Type B pancreatic cell (in vitro differentiated cells): ENCODE measurements at regions not wholly inside any gene's neighbourhood (a gene's known extent, or its start where the extent isn't known, plus 50 kb on each side); places are given as distances from the start of the nearest gene placed in this dataset.
"Not testable (repeated sequence)": the region's sequence is repeated elsewhere in the genome, so short reads cannot be mapped to it uniquely, and the experiment has no call there.

Source experiments
- DNase-seq: peaks from one replicate; pipeline ENCODE4 v3.0.0; 2021; ENCODE audit warnings: mixed read lengths; ENCODE audit not compliant: unreplicated experiment; ENCODE audit errors: extremely low spot score
- H3K27ac Mint-ChIP-seq: 2 replicates; pipeline ENCODE4 v1.8.0; 2021; ENCODE audit warnings: mild to moderate bottlenecking, mixed read lengths
- H3K27me3 Mint-ChIP-seq: 2 replicates; pipeline ENCODE4 v1.8.0; 2021; ENCODE audit warnings: mixed read lengths
- H3K36me3 Mint-ChIP-seq: 2 replicates; pipeline ENCODE4 v1.8.0; 2021; ENCODE audit warnings: mixed read lengths
- H3K4me1 Mint-ChIP-seq: one replicate; pipeline ENCODE4 v1.8.0; 2021; ENCODE audit warnings: mixed read lengths; ENCODE audit not compliant: unreplicated experiment
- H3K4me3 Mint-ChIP-seq: 2 replicates; pipeline ENCODE4 v1.8.0; 2021; ENCODE audit warnings: mild to moderate bottlenecking, mixed read lengths
- H3K9me3 Mint-ChIP-seq: 2 replicates; pipeline ENCODE4 v1.8.0; 2021; ENCODE audit warnings: mixed read lengths
- TF ChIP-seq, protein P1 (sequence below): fragments of 200-600 bp; sonication (generic); conservative IDR thresholded peaks from 2 replicates; pipeline ENCODE4 v1.5.0; 2021; ENCODE audit warnings: antibody characterized with exemption, mild to moderate bottlenecking

DNA sequence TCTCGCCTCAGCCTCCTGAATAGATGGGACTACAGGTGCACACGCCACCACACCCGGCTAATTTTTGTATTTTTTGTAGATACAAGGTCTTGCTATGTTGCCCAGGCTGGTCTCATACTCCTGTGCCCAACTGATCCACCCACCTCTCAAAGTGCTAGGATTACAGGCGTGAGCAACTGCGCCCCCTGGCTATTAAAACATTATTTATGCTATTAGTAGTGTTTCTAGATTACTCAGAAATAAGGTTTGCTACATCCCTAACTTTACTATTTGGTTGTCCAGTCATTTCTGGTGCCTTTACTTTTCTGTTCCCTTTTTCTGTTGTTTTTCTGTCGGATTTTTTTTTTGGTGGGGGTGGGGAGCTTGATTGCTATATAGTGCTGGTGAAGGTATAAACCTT is 393.6 kb upstream of the TPM1 start:
- H3K27ac Mint-ChIP-seq = no peak overlapping the region

DNA sequence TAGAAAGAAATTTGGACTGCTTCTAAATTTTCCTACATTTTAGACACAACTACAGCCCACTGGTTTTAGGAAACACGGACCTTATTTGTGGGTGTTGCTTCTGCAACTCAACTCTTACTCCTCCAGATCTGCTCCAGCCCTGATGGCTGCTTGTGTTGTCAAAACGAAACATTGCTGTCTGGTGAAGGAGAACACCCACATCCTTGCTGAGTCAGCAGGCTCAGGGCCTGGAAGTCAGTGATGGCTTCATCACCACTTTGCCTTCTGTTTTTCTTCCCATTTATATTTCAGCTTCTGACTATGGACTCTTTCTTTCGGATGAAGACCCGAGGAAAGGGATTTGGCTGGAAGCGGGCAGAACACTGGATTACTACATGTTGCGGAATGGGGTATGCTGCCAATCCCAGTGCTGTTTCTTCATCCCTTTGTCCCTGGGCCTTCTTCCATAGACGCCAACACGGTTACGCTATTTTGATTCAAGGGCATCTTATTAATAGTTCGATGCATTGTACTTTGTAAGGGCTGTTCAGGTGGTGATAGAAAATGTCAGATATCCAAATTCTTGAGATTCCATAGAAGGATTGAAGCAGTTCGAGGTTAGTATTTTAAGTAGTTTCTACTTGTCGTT is 392.6 kb upstream of the TPM1 start:
- no peak for DNase-seq
- TF ChIP-seq, protein P1, sequence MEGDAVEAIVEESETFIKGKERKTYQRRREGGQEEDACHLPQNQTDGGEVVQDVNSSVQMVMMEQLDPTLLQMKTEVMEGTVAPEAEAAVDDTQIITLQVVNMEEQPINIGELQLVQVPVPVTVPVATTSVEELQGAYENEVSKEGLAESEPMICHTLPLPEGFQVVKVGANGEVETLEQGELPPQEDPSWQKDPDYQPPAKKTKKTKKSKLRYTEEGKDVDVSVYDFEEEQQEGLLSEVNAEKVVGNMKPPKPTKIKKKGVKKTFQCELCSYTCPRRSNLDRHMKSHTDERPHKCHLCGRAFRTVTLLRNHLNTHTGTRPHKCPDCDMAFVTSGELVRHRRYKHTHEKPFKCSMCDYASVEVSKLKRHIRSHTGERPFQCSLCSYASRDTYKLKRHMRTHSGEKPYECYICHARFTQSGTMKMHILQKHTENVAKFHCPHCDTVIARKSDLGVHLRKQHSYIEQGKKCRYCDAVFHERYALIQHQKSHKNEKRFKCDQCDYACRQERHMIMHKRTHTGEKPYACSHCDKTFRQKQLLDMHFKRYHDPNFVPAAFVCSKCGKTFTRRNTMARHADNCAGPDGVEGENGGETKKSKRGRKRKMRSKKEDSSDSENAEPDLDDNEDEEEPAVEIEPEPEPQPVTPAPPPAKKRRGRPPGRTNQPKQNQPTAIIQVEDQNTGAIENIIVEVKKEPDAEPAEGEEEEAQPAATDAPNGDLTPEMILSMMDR = no peak
- H3K27me3 Mint-ChIP-seq = no peaks in the 10 kb centered on the region
- H3K9me3 Mint-ChIP-seq = peaks cover 5% of the 10 kb centered on the region
- no peak overlapping the region for H3K27ac Mint-ChIP-seq
- H3K36me3 Mint-ChIP-seq = peaks cover 32% of the 10 kb centered on the region
- peaks cover 11% of the 10 kb centered on the region for H3K4me1 Mint-ChIP-seq
- H3K4me3 Mint-ChIP-seq = no peak overlapping the region

More for the DNA sequence above, 393.6 kb upstream of the TPM1 start:
- TF ChIP-seq, protein P1 = peak; percentile 42
- Mint-ChIP-seq H3K27me3 (no peaks in the 10 kb centered on the region), H3K9me3 (peaks cover 5% of the 10 kb centered on the region), H3K36me3 (peaks cover 25% of the 10 kb centered on the region), H3K4me1 (peaks cover 20% of the 10 kb centered on the region), H3K4me3 (no peak overlapping the region)
- no peak for DNase-seq

DNA sequence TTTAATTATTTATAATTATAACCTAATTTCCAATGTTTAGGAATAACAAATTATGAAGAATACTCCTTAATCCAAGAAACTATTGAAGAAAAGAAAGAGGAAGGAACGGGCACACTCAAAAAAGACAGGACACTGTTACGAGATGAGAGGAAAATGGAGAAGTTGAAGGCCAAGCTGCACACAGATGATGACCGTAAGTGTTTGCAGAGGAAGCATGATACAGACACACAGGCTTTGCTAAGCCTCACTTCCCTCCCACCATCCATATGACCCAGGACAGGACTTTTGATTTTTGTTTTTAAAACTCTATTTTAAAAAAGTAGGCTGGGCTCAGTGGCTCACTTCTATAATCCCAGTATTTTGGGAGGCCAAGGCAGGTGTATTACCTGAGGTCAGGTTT is 389.4 kb upstream of the TPM1 start:
- Mint-ChIP-seq H3K9me3 (no peaks in the 10 kb centered on the region), H3K4me3 (no peak overlapping the region), H3K4me1 (peaks cover 4% of the 10 kb centered on the region), H3K27me3 (no peaks in the 10 kb centered on the region), H3K27ac (no peak overlapping the region), H3K36me3 (peaks cover 43% of the 10 kb centered on the region)
- TF ChIP-seq, protein P1 = no peak
- no peak for DNase-seq

DNA sequence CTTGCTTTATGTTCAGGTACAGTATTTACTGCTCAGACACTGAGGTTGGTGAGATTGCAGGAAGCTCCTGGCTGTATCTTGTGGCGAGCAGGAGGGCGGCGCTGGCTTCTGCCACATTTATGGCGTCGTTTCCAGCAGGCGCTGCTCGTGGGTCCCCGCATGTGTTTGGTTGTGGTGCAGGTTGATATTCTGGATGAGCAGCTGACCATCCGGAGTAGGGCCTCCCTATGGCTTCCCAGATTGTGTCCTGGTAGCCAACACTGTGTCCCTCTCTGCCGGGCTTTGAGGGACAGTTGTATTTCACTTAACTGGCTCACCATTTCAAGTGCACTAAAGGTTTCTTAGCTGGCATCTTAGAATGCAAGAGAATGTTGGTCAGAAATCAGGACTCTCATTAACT is 386.5 kb upstream of the TPM1 start:
- Mint-ChIP-seq H3K9me3 (no peaks in the 10 kb centered on the region), H3K27ac (no peak overlapping the region), H3K27me3 (no peaks in the 10 kb centered on the region), H3K4me3 (no peak overlapping the region), H3K4me1 (no peaks in the 10 kb centered on the region), H3K36me3 (peaks cover 42% of the 10 kb centered on the region)
- TF ChIP-seq, protein P1 = no peak
- DNase-seq = no peak

DNA sequence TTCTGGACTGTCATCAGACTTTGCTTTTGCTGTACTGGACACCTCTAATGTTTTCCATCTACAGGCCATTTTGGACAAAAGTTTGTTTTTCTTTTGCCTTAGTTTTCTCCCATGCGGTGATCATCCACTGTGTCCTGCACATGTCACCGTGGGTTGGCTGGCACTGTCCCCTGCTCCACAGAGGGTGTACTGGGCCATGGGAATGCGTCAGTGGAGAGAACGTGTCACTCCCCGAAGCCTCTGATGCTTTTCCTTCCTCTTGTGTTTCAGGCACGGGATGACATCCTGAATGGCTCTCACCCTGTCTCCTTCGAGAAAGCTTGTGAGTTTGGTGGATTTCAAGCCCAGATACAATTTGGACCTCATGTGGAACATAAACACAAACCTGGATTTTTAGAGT is 385.0 kb upstream of the TPM1 start:
- H3K36me3 Mint-ChIP-seq = peaks cover 37% of the 10 kb centered on the region
- not testable (repeated sequence) for H3K4me1 Mint-ChIP-seq, H3K9me3 Mint-ChIP-seq, DNase-seq, H3K27me3 Mint-ChIP-seq, H3K27ac Mint-ChIP-seq, H3K4me3 Mint-ChIP-seq

DNA sequence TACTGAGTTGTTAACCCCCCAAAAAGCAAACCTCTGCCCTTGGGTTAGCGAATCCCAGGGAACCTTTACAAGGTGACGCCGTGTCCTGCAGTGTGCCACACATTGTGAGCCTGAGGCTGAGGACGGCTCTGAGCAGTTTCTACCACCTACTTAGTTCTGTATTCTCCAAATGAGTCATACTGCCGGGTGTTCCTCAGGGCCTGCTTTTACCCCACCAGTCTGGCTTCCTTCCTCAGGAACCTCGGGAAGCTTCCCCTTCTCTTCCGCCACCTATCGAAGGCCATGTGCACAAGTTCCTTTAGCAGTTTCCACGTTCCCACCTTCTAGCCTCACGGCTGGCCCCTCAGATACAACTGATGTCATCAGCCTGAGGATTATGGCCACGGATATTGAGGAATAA is 384.0 kb upstream of the TPM1 start:
- TF ChIP-seq, protein P1 = no peak
- Mint-ChIP-seq H3K9me3 (no peaks in the 10 kb centered on the region), H3K4me3 (no peak overlapping the region), H3K27ac (no peak overlapping the region), H3K36me3 (peaks cover 30% of the 10 kb centered on the region), H3K4me1 (no peaks in the 10 kb centered on the region), H3K27me3 (no peaks in the 10 kb centered on the region)
- no peak for DNase-seq
